Natural killer cell (primary cell): ENCODE measurements at regions not wholly inside any gene's neighbourhood (a gene's known extent, or its start where the extent isn't known, plus 50 kb on each side); places are given as distances from the start of the nearest gene placed in this dataset.

Experiments
- ATAC-seq, 3 donors: fragments of 150-1000 bp in 2 of 3; fragments of 200-7000 bp in 1 of 3; cut with Tn5 transposase; 1 replicate in 1 of 3; 2 replicates in 2 of 3; pipeline ENCODE4 v1.10.0; 2021; ENCODE audit warnings: mild to moderate bottlenecking in 2 of 3, moderate library complexity in 2 of 3
- DNase-seq, 2 donors: peaks; one replicate each; pipeline versions ENCODE4 v3.0.0 to v3.0.0-alpha.2; 2013 to 2021; ENCODE audit warnings: mixed read lengths in 1 of 2
- H3K27ac ChIP-seq: one replicate; pipeline ENCODE4 v1.5.1; 2013; ENCODE audit warnings: mild to moderate bottlenecking, low read length
- H3K27me3 ChIP-seq: one replicate; pipeline ENCODE4 v1.6.1; 2013; ENCODE audit warnings: low read length; ENCODE audit not compliant: control insufficient read depth, insufficient read depth
- H3K36me3 ChIP-seq: one replicate; pipeline ENCODE4 v1.6.1; 2013; ENCODE audit warnings: low read length; ENCODE audit not compliant: control insufficient read depth, insufficient read depth
- H3K4me1 ChIP-seq: one replicate; pipeline ENCODE4 v1.6.1; 2013; ENCODE audit warnings: low read length; ENCODE audit not compliant: control insufficient read depth, insufficient read depth
- H3K4me3 ChIP-seq: one replicate; pipeline ENCODE4 v1.5.1; 2013; ENCODE audit warnings: low read length
- H3K9me3 ChIP-seq: one replicate; pipeline ENCODE4 v1.6.1; 2013; ENCODE audit warnings: low read length; ENCODE audit not compliant: control insufficient read depth, insufficient read depth
- H3K27ac Mint-ChIP-seq, 2 donors: one replicate each; pipeline ENCODE4 v1.8.0; 2022; ENCODE audit warnings: mild to moderate bottlenecking in 2 of 2, mixed read lengths in 2 of 2, moderate library complexity in 1 of 2
- H3K27me3 Mint-ChIP-seq, 2 donors: one replicate each; pipeline ENCODE4 v1.8.0; 2022; ENCODE audit warnings: low read depth in 2 of 2, mixed read lengths in 2 of 2
- H3K36me3 Mint-ChIP-seq: one replicate; pipeline ENCODE4 v1.8.0; 2022; ENCODE audit warnings: mixed read lengths
- H3K4me1 Mint-ChIP-seq, 2 donors: one replicate each; pipeline ENCODE4 v1.8.0; 2022; ENCODE audit warnings: mixed read lengths in 2 of 2
- H3K4me3 Mint-ChIP-seq: one replicate; pipeline ENCODE4 v1.8.0; 2022; ENCODE audit warnings: mild to moderate bottlenecking, moderate library complexity, mixed read lengths
- H3K9me3 Mint-ChIP-seq, 2 donors: one replicate each; pipeline ENCODE4 v1.8.0; 2022; ENCODE audit warnings: mixed read lengths in 2 of 2
- WGBS: methylation state at CpG from one replicate; pipeline ENCODE4 v1.1.7; 2013; ENCODE audit warnings: missing lambda C conversion rate; ENCODE audit not compliant: insufficient coverage; 5-methylcytosine and 5-hydroxymethylcytosine counted together
- intact Hi-C: fragments of 100-400 bp; cut with micrococcal nuclease; formaldehyde crosslinking; loops from one replicate; pipeline ENCODE4 v1.14.2; 2022
- TF ChIP-seq, protein P1 (sequence below): fragments of 200-600 bp; IDR thresholded peaks from one replicate; pipeline ENCODE4 v1.8.0; 2022; ENCODE audit warnings: antibody characterized with exemption

GRCh38 chr1:108057541-108057940 lies 92.6 kb upstream of the VAV3 start:
- no peaks in the 10 kb centered on the region for H3K36me3 ChIP-seq
- 69% methylated on average over 2 of the region's 3 CpGs for WGBS
- TF ChIP-seq, protein P1, sequence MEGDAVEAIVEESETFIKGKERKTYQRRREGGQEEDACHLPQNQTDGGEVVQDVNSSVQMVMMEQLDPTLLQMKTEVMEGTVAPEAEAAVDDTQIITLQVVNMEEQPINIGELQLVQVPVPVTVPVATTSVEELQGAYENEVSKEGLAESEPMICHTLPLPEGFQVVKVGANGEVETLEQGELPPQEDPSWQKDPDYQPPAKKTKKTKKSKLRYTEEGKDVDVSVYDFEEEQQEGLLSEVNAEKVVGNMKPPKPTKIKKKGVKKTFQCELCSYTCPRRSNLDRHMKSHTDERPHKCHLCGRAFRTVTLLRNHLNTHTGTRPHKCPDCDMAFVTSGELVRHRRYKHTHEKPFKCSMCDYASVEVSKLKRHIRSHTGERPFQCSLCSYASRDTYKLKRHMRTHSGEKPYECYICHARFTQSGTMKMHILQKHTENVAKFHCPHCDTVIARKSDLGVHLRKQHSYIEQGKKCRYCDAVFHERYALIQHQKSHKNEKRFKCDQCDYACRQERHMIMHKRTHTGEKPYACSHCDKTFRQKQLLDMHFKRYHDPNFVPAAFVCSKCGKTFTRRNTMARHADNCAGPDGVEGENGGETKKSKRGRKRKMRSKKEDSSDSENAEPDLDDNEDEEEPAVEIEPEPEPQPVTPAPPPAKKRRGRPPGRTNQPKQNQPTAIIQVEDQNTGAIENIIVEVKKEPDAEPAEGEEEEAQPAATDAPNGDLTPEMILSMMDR = no peak
- H3K27ac ChIP-seq = no peak overlapping the region
- H3K4me1 Mint-ChIP-seq = peaks cover 0 to 4% of the 10 kb centered on the region in 2 donors
- H3K9me3 Mint-ChIP-seq = peaks cover 6 to 7% of the 10 kb centered on the region in 2 donors
- H3K9me3 ChIP-seq = peaks cover 3% of the 10 kb centered on the region
- H3K4me1 ChIP-seq = no peaks in the 10 kb centered on the region
- H3K27me3 ChIP-seq = no peaks in the 10 kb centered on the region
- peaks cover 15% of the 10 kb centered on the region for H3K36me3 Mint-ChIP-seq
- no peak overlapping the region for H3K4me3 ChIP-seq
- no peak overlapping the region for H3K4me3 Mint-ChIP-seq
- H3K27me3 Mint-ChIP-seq = no peaks in the 10 kb centered on the region
- H3K27ac Mint-ChIP-seq = no peak overlapping the region
- DNase-seq (no peak), ATAC-seq (no peak)
- intact Hi-C loops = no loop called here

DNA sequence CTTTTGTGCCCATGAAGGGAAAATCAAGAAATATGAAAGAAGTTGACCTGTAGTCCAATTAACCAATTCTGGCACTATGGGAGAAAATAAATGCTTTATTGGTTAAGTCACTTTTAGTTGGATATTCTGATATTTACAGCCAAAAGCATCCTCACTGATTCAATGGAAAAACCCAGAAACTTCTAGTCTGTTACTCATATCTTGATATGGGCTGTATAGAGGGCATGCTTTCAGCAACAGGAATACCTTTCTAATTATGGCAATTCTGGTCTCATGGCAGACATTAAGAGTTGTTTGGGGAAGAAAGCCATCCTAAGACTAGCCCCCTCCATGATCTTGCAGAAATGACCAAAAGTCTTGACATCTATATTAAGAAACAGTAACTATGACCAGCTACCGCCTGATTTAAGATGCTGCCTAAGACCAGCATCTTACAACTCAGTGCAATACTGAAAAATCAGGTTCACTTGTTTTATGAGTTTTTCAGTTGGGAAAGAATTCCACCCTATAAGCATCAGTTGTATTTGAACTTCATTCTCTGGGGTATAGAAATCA lies 91.5 kb upstream of the VAV3 start:
- H3K9me3 Mint-ChIP-seq = peaks cover under 1 to 2% of the 10 kb centered on the region in 2 donors
- DNase-seq = no peak
- Histone ChIP-seq H3K4me3 (no peak overlapping the region), H3K27ac (no peak overlapping the region), H3K27me3 (no peaks in the 10 kb centered on the region), H3K36me3 (no peaks in the 10 kb centered on the region), H3K4me1 (peaks cover 2% of the 10 kb centered on the region), H3K9me3 (no peaks in the 10 kb centered on the region)
- TF ChIP-seq, protein P1 = no peak
- peaks cover 0 to 4% of the 10 kb centered on the region in 2 donors for H3K4me1 Mint-ChIP-seq
- H3K27ac Mint-ChIP-seq = no peak overlapping the region
- WGBS = 100% methylated on average over 1 of the region's 1 CpG
- intact Hi-C loops = no loop called here
- H3K27me3 Mint-ChIP-seq = no peaks in the 10 kb centered on the region
- ATAC-seq = no peak
- peaks cover 8% of the 10 kb centered on the region for H3K36me3 Mint-ChIP-seq
- H3K4me3 Mint-ChIP-seq = no peak overlapping the region

DNA sequence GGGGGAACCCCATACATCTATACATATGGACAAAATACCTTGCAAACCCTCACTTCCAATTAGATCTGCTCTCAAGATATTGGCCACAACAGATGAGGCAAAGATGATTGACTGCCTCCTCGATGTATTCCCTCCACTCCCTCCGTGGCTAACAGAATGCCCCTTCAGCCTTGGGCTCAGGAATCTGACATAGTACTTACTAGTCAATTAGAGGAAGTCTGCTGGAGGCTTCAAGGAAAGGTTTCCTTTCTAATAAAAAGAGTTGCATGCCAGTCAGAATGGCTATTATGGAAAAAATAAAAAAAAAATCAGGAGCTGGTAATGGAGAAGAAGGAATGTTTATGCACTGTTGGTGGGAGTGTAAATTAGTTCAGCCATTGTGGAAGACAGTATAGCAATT lies 90.4 kb upstream of the VAV3 start:
- H3K4me1 Mint-ChIP-seq = peaks cover 0 to 4% of the 10 kb centered on the region in 2 donors
- H3K27me3 Mint-ChIP-seq = no peaks in the 10 kb centered on the region
- H3K27ac Mint-ChIP-seq = no peak overlapping the region
- no peaks in the 10 kb centered on the region for H3K9me3 ChIP-seq
- H3K4me3 ChIP-seq = no peak overlapping the region
- no peak overlapping the region for H3K4me3 Mint-ChIP-seq
- peaks cover 0 to 2% of the 10 kb centered on the region in 2 donors for H3K9me3 Mint-ChIP-seq
- H3K27me3 ChIP-seq = no peaks in the 10 kb centered on the region
- TF ChIP-seq, protein P1 = no peak
- no peak overlapping the region for H3K27ac ChIP-seq
- WGBS = 90% methylated on average over 2 of the region's 2 CpGs
- DNase-seq (no peak), ATAC-seq (no peak)
- H3K36me3 ChIP-seq = no peaks in the 10 kb centered on the region
- H3K36me3 Mint-ChIP-seq = peaks cover 6% of the 10 kb centered on the region
- intact Hi-C loops = no loop called here
- peaks cover 11% of the 10 kb centered on the region for H3K4me1 ChIP-seq

DNA sequence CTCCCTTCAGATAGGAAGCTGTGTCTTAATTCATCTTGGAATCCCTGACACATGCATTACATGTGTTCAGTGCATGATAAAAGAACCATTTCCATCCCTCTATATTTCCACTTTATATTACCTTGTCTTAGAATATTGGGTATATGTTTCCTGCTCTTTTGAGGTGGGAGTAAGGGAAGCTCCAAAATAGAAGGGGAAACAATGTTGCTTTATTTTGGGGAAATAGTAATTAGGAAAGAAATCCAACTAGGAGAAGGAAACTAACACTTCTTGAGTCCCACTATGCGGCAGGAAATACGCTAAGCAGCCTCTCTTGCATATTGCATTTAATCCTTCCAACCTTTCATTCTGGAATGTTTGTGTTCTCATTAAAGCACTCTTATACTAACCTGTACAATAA lies 89.4 kb upstream of the VAV3 start:
- H3K36me3 ChIP-seq = no peaks in the 10 kb centered on the region
- H3K4me1 ChIP-seq = peaks cover 20% of the 10 kb centered on the region
- Mint-ChIP-seq H3K4me3 (no peak overlapping the region), H3K27ac (no peak overlapping the region), H3K9me3 (peaks cover 0 to 2% of the 10 kb centered on the region in 2 donors), H3K27me3 (no peaks in the 10 kb centered on the region), H3K36me3 (no peaks in the 10 kb centered on the region), H3K4me1 (peaks cover 0 to 4% of the 10 kb centered on the region in 2 donors)
- intact Hi-C loops = no loop called here
- no peak overlapping the region for H3K27ac ChIP-seq
- DNase-seq (no peak), ATAC-seq (no peak)
- TF ChIP-seq, protein P1 = no peak
- no peak overlapping the region for H3K4me3 ChIP-seq
- WGBS = 96% methylated on average over 2 of the region's 2 CpGs
- no peaks in the 10 kb centered on the region for H3K9me3 ChIP-seq
- H3K27me3 ChIP-seq = no peaks in the 10 kb centered on the region
